A549 (cell line): ENCODE measurements at regions not wholly inside any gene's neighbourhood (a gene's known extent, or its start where the extent isn't known, plus 50 kb on each side); places are given as distances from the start of the nearest gene placed in this dataset.

ENCODE experiments used
- ATAC-seq, 2 experiments: fragments of 200-7000 bp in 1 of 2; fragments of >200 bp in 1 of 2; cut with Nextera tagmentation in 1 of 2; cut with Tn5 transposase in 1 of 2; 3 replicates each; pipeline versions ENCODE4 v1.8.0 to v1.9.1; 2018 to 2020; ENCODE audit warnings: mild to moderate bottlenecking in 1 of 2, moderate library complexity in 1 of 2
- CTCF ChIA-PET: fragments of 300-600 bp; sonication (Branson Sonifier 250); formaldehyde crosslinking; extraction: SDS; loops from one replicate; lab custom pipeline; 2021; ENCODE audit warnings: antibody characterized with exemption, inconsistent platforms; lab: Yijun Ruan, JAX
- POLR2A ChIA-PET: fragments of 350-600 bp; formaldehyde crosslinking; extraction: SDS; loops from one replicate; lab custom pipeline; 2021; ENCODE audit warnings: antibody characterized with exemption, inconsistent platforms; lab: Yijun Ruan, JAX
- DNase-seq, 2 experiments: peaks; one replicate each; pipeline versions ENCODE4 v3.0.0 to v3.0.0-alpha.2; 2011 to 2016; ENCODE audit warnings: low read depth in 1 of 2, low spot score in 1 of 2
- FAIRE-seq: peaks from 2 replicates; lab custom pipeline; 2011; peaks lifted over from hg19 to GRCh38; lab: Jason Lieb, UNC
- H3K27ac ChIP-seq, 2 experiments: fragments of >200 bp; sonication (Bioruptor Twin); formaldehyde crosslinking; 3 replicates each; pipeline ENCODE4 v1.5.1; 2016 to 2017
- H3K4me1 ChIP-seq: fragments of >200 bp; sonication (Bioruptor Twin); formaldehyde crosslinking; 3 replicates; pipeline ENCODE4 v1.6.1; 2016
- H3K4me2 ChIP-seq: fragments of >200 bp; sonication (Bioruptor Twin); formaldehyde crosslinking; 3 replicates; pipeline ENCODE4 v1.6.1; 2016
- H3K4me3 ChIP-seq: fragments of >200 bp; sonication (Bioruptor Twin); formaldehyde crosslinking; 3 replicates; pipeline ENCODE4 v1.5.1; 2016
- H3K9me3 ChIP-seq: fragments of >200 bp; sonication (Bioruptor Twin); formaldehyde crosslinking; 3 replicates; pipeline ENCODE4 v1.6.1; 2016
- BCL3 ChIP-seq: fragments of >200 bp; sonication (Bioruptor Twin); formaldehyde crosslinking; IDR thresholded peaks from 3 replicates; pipeline ENCODE4 v1.6.1; 2016
- CBX8 ChIP-seq: fragments of 200-600 bp; sonication (generic); IDR thresholded peaks from 2 replicates; pipeline ENCODE4 v1.6.1; 2016
- CEBPB ChIP-seq, 2 experiments: fragments of >200 bp in 1 of 2; sonication (Bioruptor Twin) in 1 of 2; formaldehyde crosslinking in 1 of 2; IDR thresholded peaks; 2 replicates each; pipeline ENCODE4 v1.6.1; 2012 to 2016
- EHMT2 ChIP-seq: fragments of 200-600 bp; sonication (generic); IDR thresholded peaks from 2 replicates; pipeline ENCODE4 v1.6.1; 2016; ENCODE audit warnings: antibody characterized with exemption, low read depth, mild to moderate bottlenecking, moderate library complexity
- ELK1 ChIP-seq: fragments of 150-350 bp; IDR thresholded peaks from 2 replicates; pipeline ENCODE4 v1.6.1; 2014; ENCODE audit warnings: low read depth, mild to moderate bottlenecking, low read length
- EP300 ChIP-seq, 2 experiments: fragments of >200 bp; sonication (Bioruptor Twin); formaldehyde crosslinking; IDR thresholded peaks; 2 replicates in 1 of 2; 3 replicates in 1 of 2; pipeline ENCODE4 v1.6.1; 2016 to 2017
- ESRRA ChIP-seq: fragments of 150-350 bp; IDR thresholded peaks from 2 replicates; pipeline ENCODE4 v1.6.1; 2014; ENCODE audit warnings: mild to moderate bottlenecking, low read length, borderline replicate concordance
- FOSL2 ChIP-seq, 2 experiments: fragments of 450-650 bp in 1 of 2; fragments of >200 bp in 1 of 2; sonication (Bioruptor Twin) in 1 of 2; formaldehyde crosslinking; IDR thresholded peaks; 2 replicates each; pipeline versions ENCODE4 v1.5.0 to v1.6.1; 2016 to 2020; ENCODE audit warnings: mild to moderate bottlenecking in 1 of 2, moderate library complexity in 1 of 2
- HOXB5 ChIP-seq: fragments of 250-450 bp; sonication (Bioruptor Pico); IDR thresholded peaks from 2 replicates; pipeline ENCODE4 v1.5.0; 2020; ENCODE audit warnings: mild to moderate bottlenecking, moderate library complexity
- JUN ChIP-seq, 2 experiments: fragments of >200 bp; sonication (Bioruptor Twin); formaldehyde crosslinking; IDR thresholded peaks; 2 replicates in 1 of 2; 3 replicates in 1 of 2; pipeline ENCODE4 v1.6.1; 2016 to 2017
- JUNB ChIP-seq: fragments of >200 bp; sonication (Bioruptor Twin); formaldehyde crosslinking; IDR thresholded peaks from 2 replicates; pipeline ENCODE4 v1.6.1; 2016
- KDM5A ChIP-seq: fragments of 200-600 bp; sonication (generic); IDR thresholded peaks from 2 replicates; pipeline ENCODE4 v1.6.1; 2016; ENCODE audit warnings: antibody characterized with exemption, mild to moderate bottlenecking
- MAFK ChIP-seq: fragments of 450-650 bp; IDR thresholded peaks from 2 replicates; pipeline ENCODE4 v1.6.1; 2014; ENCODE audit not compliant: partially characterized antibody
- MYC ChIP-seq: IDR thresholded peaks from 2 replicates; pipeline ENCODE4 v1.6.1; 2012; ENCODE audit warnings: mild to moderate bottlenecking, inconsistent platforms, low read length, improper control_type of control experiment, borderline replicate concordance
- NFE2L2 ChIP-seq: fragments of 150-350 bp; conservative IDR thresholded peaks from 2 replicates; pipeline ENCODE4 v1.6.1; 2014; ENCODE audit warnings: low read length
- PHF8 ChIP-seq: fragments of 200-600 bp; sonication (generic); IDR thresholded peaks from 2 replicates; pipeline ENCODE4 v1.6.1; 2016; ENCODE audit warnings: low read depth, mild to moderate bottlenecking, antibody characterized with exemption, moderate library complexity, borderline replicate concordance
- SMC3 ChIP-seq: fragments of >200 bp; sonication (Bioruptor Twin); formaldehyde crosslinking; IDR thresholded peaks from 3 replicates; pipeline ENCODE4 v1.6.1; 2018; ENCODE audit warnings: inconsistent platforms
- ZC3H11A ChIP-seq: fragments of 450-650 bp; IDR thresholded peaks from 2 replicates; pipeline ENCODE4 v1.6.1; 2014; ENCODE audit warnings: antibody characterized with exemption, mild to moderate bottlenecking
- ZFP36 ChIP-seq: fragments of 450-650 bp; IDR thresholded peaks from 2 replicates; pipeline ENCODE4 v1.6.1; 2014; ENCODE audit warnings: borderline replicate concordance; ENCODE audit not compliant: partially characterized antibody
- ZSCAN20 ChIP-seq: fragments of 250-450 bp; sonication (Bioruptor Pico); IDR thresholded peaks from 2 replicates; pipeline ENCODE4 v1.8.0; 2022; ENCODE audit warnings: mild to moderate bottlenecking, moderate library complexity
- WGBS: methylation state at CpG from one replicate; pipeline ENCODE4 v1.1.6; 2017; ENCODE audit errors: missing lambda C conversion rate; 5-methylcytosine and 5-hydroxymethylcytosine counted together
- TF ChIP-seq, protein P1 (sequence below): IDR thresholded peaks from 2 replicates; pipeline ENCODE4 v1.6.1; 2012
- TF ChIP-seq, protein P2 (sequence below): fragments of >200 bp; sonication (Bioruptor Twin); formaldehyde crosslinking; IDR thresholded peaks from 2 replicates; pipeline ENCODE4 v1.6.1; 2016

- DNase-seq = no peak
- no peak for TF ChIP-seq ZFP36
- TF ChIP-seq, protein P1, sequence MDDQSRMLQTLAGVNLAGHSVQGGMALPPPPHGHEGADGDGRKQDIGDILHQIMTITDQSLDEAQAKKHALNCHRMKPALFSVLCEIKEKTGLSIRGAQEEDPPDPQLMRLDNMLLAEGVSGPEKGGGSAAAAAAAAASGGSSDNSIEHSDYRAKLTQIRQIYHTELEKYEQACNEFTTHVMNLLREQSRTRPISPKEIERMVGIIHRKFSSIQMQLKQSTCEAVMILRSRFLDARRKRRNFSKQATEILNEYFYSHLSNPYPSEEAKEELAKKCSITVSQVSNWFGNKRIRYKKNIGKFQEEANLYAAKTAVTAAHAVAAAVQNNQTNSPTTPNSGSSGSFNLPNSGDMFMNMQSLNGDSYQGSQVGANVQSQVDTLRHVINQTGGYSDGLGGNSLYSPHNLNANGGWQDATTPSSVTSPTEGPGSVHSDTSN = no peak
- TF ChIP-seq ZC3H11A = no peak
- TF ChIP-seq, protein P2, sequence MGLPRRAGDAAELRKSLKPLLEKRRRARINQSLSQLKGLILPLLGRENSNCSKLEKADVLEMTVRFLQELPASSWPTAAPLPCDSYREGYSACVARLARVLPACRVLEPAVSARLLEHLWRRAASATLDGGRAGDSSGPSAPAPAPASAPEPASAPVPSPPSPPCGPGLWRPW = no peak
- TF ChIP-seq MYC = no peak
- TF ChIP-seq, all 56 proteins: peak for 0
- Histone ChIP-seq H3K27ac (peak overlapping the region; percentile 55 to 86; a peak in 3 of 6 replicates), H3K4me3 (no peak overlapping the region), H3K9me3 (peaks cover 3% of the 10 kb centered on the region; the same call in 1 of the 3 replicates), H3K4me2 (no peak overlapping the region), H3K4me1 (peaks cover 38% of the 10 kb centered on the region)
- no peak for FAIRE-seq
- POLR2A ChIA-PET = no interaction called here
- CTCF ChIA-PET = interaction anchor here (1.6 kb wide), 1 partner anchor 10 kb away, joined by 5 read pairs; no protein-coding TSS in a partner anchor
- 82% methylated on average over 2 of the region's 2 CpGs for WGBS
- ATAC-seq = no peak
Observed at GRCh38 chr2:38149531-38149930, 73.6 kb upstream of the CYP1B1 start.

DNA sequence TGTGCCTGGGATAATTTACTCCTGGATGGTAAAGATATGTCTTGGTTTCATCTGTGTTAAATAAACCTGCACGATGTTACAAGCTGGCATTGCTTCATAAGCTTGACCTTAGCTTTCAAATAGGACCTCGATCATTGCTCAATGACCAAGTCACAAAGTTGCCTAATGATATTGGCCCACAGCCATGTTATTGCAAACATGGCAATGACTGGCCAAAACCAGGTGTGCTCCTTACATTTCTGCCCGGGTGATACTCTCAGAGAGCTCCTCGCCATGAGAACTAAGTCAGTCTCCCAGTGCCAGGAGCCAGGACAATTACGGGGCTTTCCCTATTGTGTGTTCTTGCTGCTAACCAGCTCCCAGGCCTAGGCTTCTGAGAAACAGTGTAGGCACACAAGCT is 72.5 kb upstream of the CYP1B1 start:
- peak; percentile 37 to 42 for ATAC-seq
- WGBS = 34% methylated on average over 5 of the region's 5 CpGs

More for the DNA sequence above, 72.5 kb upstream of the CYP1B1 start:
- Histone ChIP-seq H3K4me1 (peaks cover 38% of the 10 kb centered on the region), H3K27ac (peak overlapping the region; percentile 81 to 86), H3K4me3 (no peak overlapping the region), H3K9me3 (peaks cover 7% of the 10 kb centered on the region; the same call in 1 of the 3 replicates), H3K4me2 (peak overlapping the region; percentile 39)
- DNase-seq (peak in 1 of 2 experiments; percentile 75), FAIRE-seq (no peak)
- TF ChIP-seq BCL3 (peak; percentile 39; the same call in 1 of the 3 replicates), ZSCAN20 (CRISPR knock-in tag) (no peak), PHF8 (no peak), EHMT2 (no peak), SMC3 (peak; percentile 19; the same call in 1 of the 3 replicates), KDM5A (no peak), MAFK (peak; percentile 41), ZC3H11A (no peak), NFE2L2 (peak; percentile 54; the same call in 1 of the 2 replicates), HOXB5 (CRISPR knock-in tag) (no peak), JUN (IDR thresholded peaks at IDR 0.05) (peak in 1 of 2 experiments; percentile 60; a peak in 2 of 5 replicates), FOSL2 (IDR thresholded peaks at IDR 0.05) (no peak), FOSL2 (CRISPR knock-in tag; IDR thresholded peaks at IDR 0.05) (peak; percentile 57), ESRRA (peak; percentile 79; the same call in 1 of the 2 replicates), EP300 (IDR thresholded peaks at IDR 0.05) (peak; percentile 44 to 49; a peak in 2 of 5 replicates), JUNB (0 out of 2 replicates have a peak, but pooled peaks have one; percentile 23), ELK1 (no peak), CBX8 (no peak), CEBPB (IDR thresholded peaks at IDR 0.05) (peak; percentile 94 to 96)
- TF ChIP-seq, protein P2 = peak; percentile 94; the same call in 1 of the 2 replicates
- CTCF ChIA-PET = interaction anchor here (1.6 kb wide), 1 partner anchor 9 kb away, joined by 5 read pairs; no protein-coding TSS in a partner anchor
- POLR2A ChIA-PET = no interaction called here
